Right cardiac atrium (tissue), 5 donors: ENCODE measurements at regions not wholly inside any gene's neighbourhood (a gene's known extent, or its start where the extent isn't known, plus 50 kb on each side); places are given as distances from the start of the nearest gene placed in this dataset.

ENCODE experiments used
- ATAC-seq, 2 donors: fragments of 200-7000 bp; cut with Tn5 transposase; one replicate each; pipeline versions ENCODE4 v1.8.0 to v1.9.1; 2020; ENCODE audit warnings: moderate library complexity in 2 of 2, mild to moderate bottlenecking in 1 of 2
- DNase-seq, 3 donors: peaks; one replicate each; pipeline ENCODE4 v3.0.0-alpha.2; 2020
- H3K27ac ChIP-seq: one replicate; pipeline ENCODE4 v1.5.1; 2013; ENCODE audit warnings: mild to moderate bottlenecking, low read length, control low read depth, moderate library complexity
- H3K27me3 ChIP-seq: one replicate; pipeline ENCODE4 v1.6.1; 2013; ENCODE audit not compliant: control insufficient read depth, insufficient read depth
- H3K4me1 ChIP-seq: one replicate; pipeline ENCODE4 v1.6.1; 2013; ENCODE audit warnings: low read length; ENCODE audit not compliant: control insufficient read depth, insufficient read depth
- H3K4me3 ChIP-seq: one replicate; pipeline ENCODE4 v1.5.1; 2013; ENCODE audit warnings: low read length, control low read depth
- H3K9me3 ChIP-seq: one replicate; pipeline ENCODE4 v1.6.1; 2013; ENCODE audit warnings: low read length; ENCODE audit not compliant: control insufficient read depth
- WGBS: extraction: QIAGEN DNeasy Blood & Tissue Kit; methylation state at CpG from one replicate; pipeline ENCODE4 v1.1.7; 2013; 5-methylcytosine and 5-hydroxymethylcytosine counted together
- intact Hi-C, 4 donors: fragments of 100-400 bp; cut with DNase I; formaldehyde crosslinking; loops; one replicate each; pipeline versions ENCODE4 v1.11.0 to v1.14.0; 2022 to 2023
- donor health status: healthy with polysubstance abuse.
- donor health status: DM: no; HTN: yes; CAD: no.
- donor health status: DM: no; HTN: no; CAD: no.
- donor health status: DM: no; HTN: yes; CAD: no; lungs with severe emphysema.
- donor health status: DM: yes; HTN: yes; CAD: no.

DNA sequence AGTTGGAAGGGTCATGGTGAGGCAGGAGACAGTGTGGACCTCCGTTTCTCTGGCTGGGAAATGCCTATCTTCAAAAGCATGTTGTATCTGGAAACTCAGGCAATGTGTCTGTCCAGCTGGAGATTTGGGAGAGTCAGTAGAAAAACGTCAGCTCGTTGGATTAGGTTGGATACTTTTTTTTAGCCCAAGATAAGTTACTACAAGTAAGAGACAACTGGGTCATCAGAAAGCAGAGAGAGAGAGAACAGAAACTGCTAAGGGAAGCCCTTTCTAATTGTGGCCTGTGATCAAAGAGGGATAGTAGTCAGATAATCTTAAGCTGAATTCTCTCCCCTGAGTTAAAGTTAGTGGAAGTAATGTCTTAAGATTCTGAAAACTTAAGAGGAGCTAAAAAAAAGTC lies 78.9 kb upstream of the ZNF280D start:
- WGBS = 23% methylated on average over 3 of the region's 3 CpGs
- H3K27ac ChIP-seq = no peak overlapping the region
- peak in 1 of 2 donors; percentile 52 for ATAC-seq
- H3K9me3 ChIP-seq = no peaks in the 10 kb centered on the region
- H3K4me1 ChIP-seq = peaks cover 3% of the 10 kb centered on the region
- intact Hi-C loops = loop anchor here in 1 of 4 donors (10.0 kb wide), 1 partner anchor 77 kb away; the partner anchor contains the start of gene ZNF280D
- no peak overlapping the region for H3K4me3 ChIP-seq
- DNase-seq = no peak
- H3K27me3 ChIP-seq = no peaks in the 10 kb centered on the region

DNA sequence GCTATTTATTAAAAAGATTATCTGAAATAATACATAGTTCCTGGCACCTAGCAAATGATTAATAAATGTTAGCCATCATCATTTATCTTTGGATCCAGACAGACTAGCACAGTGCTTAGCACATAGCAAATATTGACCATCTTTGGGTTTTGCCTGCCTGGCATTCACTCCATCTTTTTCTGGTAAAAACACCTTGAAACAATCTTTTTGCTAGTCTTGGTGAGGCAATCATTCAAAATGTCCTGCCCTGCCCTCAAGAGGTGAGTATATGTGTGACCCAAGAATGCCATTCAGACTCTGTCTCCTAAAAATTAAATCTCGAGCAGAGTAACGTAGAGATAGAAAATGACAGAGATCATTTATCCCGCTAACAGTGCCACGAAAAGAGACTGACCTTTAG lies 78.3 kb upstream of the ZNF280D start:
- ATAC-seq (no peak), DNase-seq (no peak)
- intact Hi-C loops = loop anchor here in 1 of 4 donors (10.0 kb wide), 1 partner anchor 77 kb away; the partner anchor contains the start of gene ZNF280D
- H3K27ac ChIP-seq = no peak overlapping the region
- 64% methylated on average over 4 of the region's 4 CpGs for WGBS
- no peaks in the 10 kb centered on the region for H3K27me3 ChIP-seq
- peaks cover 2% of the 10 kb centered on the region for H3K4me1 ChIP-seq
- H3K9me3 ChIP-seq = no peaks in the 10 kb centered on the region
- no peak overlapping the region for H3K4me3 ChIP-seq

DNA sequence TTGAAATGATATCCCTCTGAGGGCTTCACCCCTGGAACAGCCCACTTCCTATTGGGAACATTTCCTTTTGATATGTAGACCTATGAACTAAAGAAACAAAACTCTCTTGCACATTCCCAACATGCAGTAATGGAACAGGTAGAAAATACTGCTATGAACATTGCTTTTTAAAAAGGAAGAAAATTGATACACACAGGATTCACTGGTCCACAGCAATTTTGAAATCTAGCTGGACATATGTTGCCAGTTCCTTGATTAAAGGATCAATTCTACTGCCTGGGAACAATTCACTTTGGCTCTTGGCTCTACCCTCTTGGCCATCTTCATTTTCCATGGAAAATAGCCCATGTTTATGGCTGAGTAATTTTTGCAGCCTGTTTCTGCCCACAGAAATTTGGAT lies 74.9 kb upstream of the ZNF280D start:
- Histone ChIP-seq H3K27me3 (no peaks in the 10 kb centered on the region), H3K9me3 (no peaks in the 10 kb centered on the region), H3K27ac (no peak overlapping the region), H3K4me3 (no peak overlapping the region), H3K4me1 (peaks cover 2% of the 10 kb centered on the region)
- DNase-seq (no peak), ATAC-seq (no peak)
- intact Hi-C loops = no loop called here

DNA sequence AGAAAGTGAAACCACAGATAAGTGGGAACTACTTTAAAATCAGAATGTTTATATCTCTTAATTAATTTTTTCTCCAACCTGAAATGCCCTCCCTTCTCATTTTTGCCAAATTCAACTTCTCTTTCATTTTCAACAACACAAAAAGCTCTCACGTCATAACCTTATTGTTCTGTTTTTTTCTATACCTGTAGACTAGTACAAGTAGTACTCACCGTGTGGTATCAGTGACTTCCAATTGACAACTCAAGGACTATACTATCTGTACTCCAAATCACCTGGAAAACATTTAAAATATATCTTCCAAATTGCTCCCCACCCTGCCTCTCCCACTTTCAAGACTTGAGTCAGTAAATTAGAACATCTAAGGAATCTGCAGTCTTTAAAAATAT lies 72.8 kb upstream of the ZNF280D start:
- no peaks in the 10 kb centered on the region for H3K9me3 ChIP-seq
- intact Hi-C loops = no loop called here
- 53% methylated on average over 2 of the region's 2 CpGs for whole genome bisulfite sequencing
- DNase-seq = no peak
- H3K4me1 ChIP-seq = no peaks in the 10 kb centered on the region
- no peaks in the 10 kb centered on the region for H3K27me3 ChIP-seq
- peak overlapping the region; percentile 12 for H3K4me3 ChIP-seq
- no peak for ATAC-seq
- H3K27ac ChIP-seq = no peak overlapping the region

DNA sequence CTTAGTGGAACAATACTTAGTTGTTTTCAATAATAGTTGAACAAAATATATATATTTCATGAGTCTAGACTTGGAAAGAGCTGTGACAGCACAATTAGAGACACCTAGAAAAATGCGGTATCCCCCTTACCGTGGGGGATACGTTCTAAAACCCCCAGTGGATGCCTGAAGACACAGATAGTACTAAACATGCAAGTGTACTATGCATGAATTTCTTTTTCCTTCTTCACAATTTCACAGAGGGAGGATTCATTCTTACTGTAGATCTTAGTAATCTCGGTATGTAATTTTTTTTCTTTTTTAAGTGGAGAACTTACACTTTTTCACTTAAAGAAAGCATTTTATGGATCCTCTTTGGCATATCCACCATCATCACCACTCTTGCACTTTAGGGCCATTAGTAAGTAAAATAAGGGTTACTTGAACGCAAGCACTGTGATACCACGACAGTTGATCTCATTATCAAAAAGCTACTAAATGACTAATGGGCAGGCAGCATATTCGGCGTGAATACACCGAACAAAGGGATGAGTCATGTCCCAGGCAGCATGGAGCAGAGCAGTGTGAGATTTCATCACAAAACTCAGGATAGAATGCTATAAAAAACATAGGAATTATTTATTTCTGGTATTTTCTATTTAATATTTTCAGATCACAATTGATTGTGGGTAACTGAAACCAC lies 72.3 kb upstream of the ZNF280D start:
- H3K27ac ChIP-seq = no peak overlapping the region
- H3K9me3 ChIP-seq = no peaks in the 10 kb centered on the region
- H3K27me3 ChIP-seq = no peaks in the 10 kb centered on the region
- intact Hi-C loops = no loop called here
- H3K4me1 ChIP-seq = no peaks in the 10 kb centered on the region
- ATAC-seq (peak; percentile 83 to 89), DNase-seq (no peak)
- 43% methylated on average over 9 of the region's 9 CpGs for WGBS
- H3K4me3 ChIP-seq = peak overlapping the region; percentile 12

DNA sequence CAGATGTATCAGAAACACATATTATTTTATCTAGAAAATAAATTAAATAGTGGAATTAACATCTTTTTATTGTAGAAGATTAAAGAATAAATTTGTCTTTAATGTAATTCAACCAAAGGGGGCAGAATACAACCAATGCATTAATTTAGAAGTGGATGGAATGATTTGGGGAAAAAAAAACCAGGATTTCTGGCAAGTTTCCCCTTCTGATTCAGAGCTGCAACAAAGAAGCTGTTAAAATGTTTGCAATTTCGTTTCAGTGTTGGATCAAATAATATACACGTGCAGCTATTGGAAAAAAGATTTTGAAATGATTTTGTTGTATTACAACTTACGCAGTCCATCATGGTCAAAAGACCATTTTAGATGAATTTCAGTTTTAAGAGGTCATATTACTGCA lies 71.6 kb upstream of the ZNF280D start:
- 51% methylated on average over 3 of the region's 3 CpGs for WGBS
- Histone ChIP-seq H3K27ac (no peak overlapping the region), H3K4me1 (no peaks in the 10 kb centered on the region), H3K9me3 (no peaks in the 10 kb centered on the region), H3K27me3 (no peaks in the 10 kb centered on the region), H3K4me3 (no peak overlapping the region)
- DNase-seq (no peak), ATAC-seq (no peak)
- intact Hi-C loops = no loop called here

DNA sequence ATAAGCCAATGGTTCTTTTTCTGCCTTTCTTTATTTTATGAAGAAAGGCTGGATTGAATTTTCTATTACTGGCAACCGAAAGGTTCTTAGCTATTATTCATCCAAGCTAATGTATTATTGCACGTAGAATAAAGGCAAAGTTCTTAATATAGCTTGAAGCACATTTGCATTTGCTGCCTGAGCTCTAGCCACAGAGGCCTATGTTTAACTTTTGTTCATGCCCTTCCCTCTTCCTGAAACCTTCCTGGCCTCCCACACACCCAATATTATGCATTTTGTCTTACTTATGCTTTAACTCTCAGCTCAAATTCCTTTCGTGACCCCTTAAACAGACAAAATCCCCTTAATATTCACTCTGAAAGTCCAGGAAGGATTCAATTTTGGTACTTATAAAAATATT lies 71.0 kb upstream of the ZNF280D start:
- DNase-seq = no peak
- intact Hi-C loops = no loop called here

DNA sequence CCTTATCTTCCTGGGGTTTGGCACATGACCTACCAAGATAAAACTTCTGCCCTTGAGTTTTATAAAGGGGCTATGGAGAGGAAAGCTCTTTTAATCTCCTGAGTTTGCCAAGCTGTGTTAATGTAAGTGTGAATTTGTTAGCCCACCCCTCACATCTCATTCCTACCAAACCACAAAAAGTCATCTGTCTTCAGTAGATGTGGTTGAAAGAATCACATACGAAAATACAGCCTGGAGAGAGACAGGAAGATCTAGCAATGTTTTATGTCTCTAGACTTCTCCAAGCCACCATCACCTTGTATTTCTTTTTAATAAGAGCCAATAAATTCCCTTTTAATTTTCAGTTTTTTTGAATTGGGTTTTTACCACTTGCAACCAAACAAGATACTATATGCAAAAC lies 68.9 kb upstream of the ZNF280D start:
- DNase-seq = no peak
- H3K4me3 ChIP-seq = no peak overlapping the region
- ATAC-seq = no peak
- 87% methylated on average over 1 of the region's 1 CpG for WGBS
- intact Hi-C loops = no loop called here
- no peaks in the 10 kb centered on the region for H3K27me3 ChIP-seq
- H3K27ac ChIP-seq = no peak overlapping the region
- no peaks in the 10 kb centered on the region for H3K9me3 ChIP-seq
- no peaks in the 10 kb centered on the region for H3K4me1 ChIP-seq

More for the DNA sequence above, 71.0 kb upstream of the ZNF280D start:
- Histone ChIP-seq H3K27me3 (no peaks in the 10 kb centered on the region), H3K4me3 (no peak overlapping the region), H3K27ac (no peak overlapping the region), H3K4me1 (no peaks in the 10 kb centered on the region), H3K9me3 (no peaks in the 10 kb centered on the region)
- ATAC-seq = no peak
- 93% methylated on average over 3 of the region's 3 CpGs for WGBS

DNA sequence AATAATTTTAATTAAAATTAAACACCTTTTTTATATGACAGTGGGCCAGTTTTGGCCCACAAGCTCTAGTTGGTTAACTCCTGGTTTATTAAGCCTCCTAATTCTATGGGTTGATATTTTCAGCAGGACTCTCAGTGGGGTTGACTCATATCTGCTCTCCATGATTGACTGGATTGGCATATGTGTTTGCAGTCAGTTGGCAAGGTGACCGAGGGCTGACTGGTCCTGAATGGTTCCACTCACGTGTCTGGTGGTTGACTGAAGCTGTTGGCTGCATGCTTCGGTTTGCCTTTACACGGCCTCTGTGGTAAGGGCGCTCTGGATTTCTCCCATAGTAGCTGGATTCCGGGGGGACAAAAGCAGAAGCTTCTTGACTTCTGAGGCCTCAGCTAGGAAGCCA lies 65.3 kb upstream of the ZNF280D start:
- Histone ChIP-seq H3K4me3 (no peak overlapping the region), H3K9me3 (no peaks in the 10 kb centered on the region), H3K4me1 (no peaks in the 10 kb centered on the region), H3K27ac (no peak overlapping the region), H3K27me3 (no peaks in the 10 kb centered on the region)
- intact Hi-C loops = no loop called here
- 95% methylated on average over 6 of the region's 6 CpGs for WGBS
- DNase-seq (no peak), ATAC-seq (no peak)

DNA sequence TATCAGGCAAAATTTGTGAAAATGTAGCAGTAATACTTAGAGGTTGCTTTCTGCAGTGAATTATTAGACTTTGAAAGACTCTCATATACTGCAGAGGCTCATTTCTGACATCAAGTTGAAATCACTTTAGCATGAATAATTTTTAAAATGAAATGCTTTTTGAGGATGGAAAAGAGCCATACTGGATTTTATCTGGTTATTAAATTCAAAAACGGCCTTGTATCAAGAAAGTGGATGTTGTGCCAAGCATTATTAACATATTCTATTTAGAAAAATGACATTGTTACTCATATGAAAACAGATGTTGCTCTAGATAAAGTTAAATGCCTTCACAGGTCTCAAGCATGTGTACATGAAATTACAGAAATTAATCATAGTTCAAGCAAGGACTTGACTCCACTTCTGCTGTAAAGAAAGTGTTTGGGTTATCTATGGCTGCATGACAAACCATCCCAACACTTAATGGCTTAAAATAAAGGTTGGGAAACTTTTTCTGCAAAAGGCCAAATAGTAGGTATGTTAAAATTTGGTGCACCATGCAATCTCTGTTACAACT lies 64.5 kb upstream of the ZNF280D start:
- intact Hi-C loops = no loop called here
- no peak for ATAC-seq

DNA sequence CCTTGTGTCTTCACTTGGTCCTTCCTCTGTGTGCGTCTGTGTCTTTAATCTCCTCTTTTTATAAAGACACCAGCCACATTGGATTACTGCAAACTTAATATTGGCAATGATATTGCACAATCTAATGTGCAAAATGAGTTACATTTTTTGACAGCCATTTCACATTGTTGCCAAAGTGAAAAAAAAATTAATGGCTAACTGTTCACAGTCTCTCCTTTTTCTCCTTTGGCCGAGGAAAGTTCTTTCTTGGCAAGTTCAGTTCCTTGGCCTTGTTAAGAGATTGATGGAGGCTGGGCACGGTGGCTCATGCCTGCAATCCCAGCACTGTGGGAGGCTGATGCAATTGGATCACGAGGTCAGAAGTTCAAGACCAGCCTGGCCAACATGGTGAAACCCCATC lies 62.2 kb upstream of the ZNF280D start:
- H3K4me1 ChIP-seq = no peaks in the 10 kb centered on the region
- WGBS = 56% methylated on average over 4 of the region's 4 CpGs
- H3K27ac ChIP-seq = no peak overlapping the region
- H3K4me3 ChIP-seq = no peak overlapping the region
- intact Hi-C loops = no loop called here
- H3K9me3 ChIP-seq = no peaks in the 10 kb centered on the region
- DNase-seq (peak; percentile 44 to 72 (median 64)), ATAC-seq (peak in 1 of 2 donors; percentile 79)
- H3K27me3 ChIP-seq = no peaks in the 10 kb centered on the region

More for the DNA sequence above, 64.5 kb upstream of the ZNF280D start:
- Histone ChIP-seq H3K4me3 (no peak overlapping the region), H3K9me3 (no peaks in the 10 kb centered on the region), H3K27me3 (no peaks in the 10 kb centered on the region), H3K27ac (no peak overlapping the region), H3K4me1 (no peaks in the 10 kb centered on the region)
- 36% methylated on average over 1 of the region's 1 CpG for WGBS
- no peak for DNase-seq
